ENCODE measurements at regions not wholly inside any gene's neighbourhood (a gene's known extent, or its start where the extent isn't known, plus 50 kb on each side); places are given as distances from the start of the nearest gene placed in this dataset.
"Not testable (repeated sequence)": the region's sequence is repeated elsewhere in the genome, so short reads cannot be mapped to it uniquely, and the experiment has no call there.

DNA sequence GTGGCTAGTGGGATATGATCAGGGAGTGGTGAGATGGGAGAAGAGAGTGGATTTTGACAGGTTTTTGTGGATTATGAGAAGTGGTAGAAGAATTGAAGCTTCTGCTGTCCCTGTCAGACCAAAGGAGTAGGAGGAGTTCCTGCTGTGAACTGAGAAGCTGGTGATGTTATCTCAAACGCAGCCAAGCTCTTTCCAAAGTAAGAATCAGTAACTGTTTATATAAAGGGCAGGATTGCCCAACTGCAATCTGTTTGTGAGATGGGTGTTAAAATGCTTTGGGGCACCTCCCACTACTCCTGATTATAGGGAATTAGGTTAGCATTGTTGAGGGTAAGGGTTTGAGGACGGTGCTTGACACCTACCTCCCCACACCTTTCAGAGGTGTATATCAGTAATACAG lies 60.5 kb upstream of the USP25 start:
- Histone ChIP-seq H3K27me3 (no peaks in the 10 kb centered on the region), H3K4me3 (no peak overlapping the region), H3K9me3 (no peaks in the 10 kb centered on the region), H3K36me3 (no peaks in the 10 kb centered on the region), H3K27ac (no peak overlapping the region), H3K4me1 (no peaks in the 10 kb centered on the region)
- TF ChIP-seq, protein P1, sequence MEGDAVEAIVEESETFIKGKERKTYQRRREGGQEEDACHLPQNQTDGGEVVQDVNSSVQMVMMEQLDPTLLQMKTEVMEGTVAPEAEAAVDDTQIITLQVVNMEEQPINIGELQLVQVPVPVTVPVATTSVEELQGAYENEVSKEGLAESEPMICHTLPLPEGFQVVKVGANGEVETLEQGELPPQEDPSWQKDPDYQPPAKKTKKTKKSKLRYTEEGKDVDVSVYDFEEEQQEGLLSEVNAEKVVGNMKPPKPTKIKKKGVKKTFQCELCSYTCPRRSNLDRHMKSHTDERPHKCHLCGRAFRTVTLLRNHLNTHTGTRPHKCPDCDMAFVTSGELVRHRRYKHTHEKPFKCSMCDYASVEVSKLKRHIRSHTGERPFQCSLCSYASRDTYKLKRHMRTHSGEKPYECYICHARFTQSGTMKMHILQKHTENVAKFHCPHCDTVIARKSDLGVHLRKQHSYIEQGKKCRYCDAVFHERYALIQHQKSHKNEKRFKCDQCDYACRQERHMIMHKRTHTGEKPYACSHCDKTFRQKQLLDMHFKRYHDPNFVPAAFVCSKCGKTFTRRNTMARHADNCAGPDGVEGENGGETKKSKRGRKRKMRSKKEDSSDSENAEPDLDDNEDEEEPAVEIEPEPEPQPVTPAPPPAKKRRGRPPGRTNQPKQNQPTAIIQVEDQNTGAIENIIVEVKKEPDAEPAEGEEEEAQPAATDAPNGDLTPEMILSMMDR (IDR thresholded peaks at IDR 0.05) = no peak
- TF ChIP-seq POLR2A (IDR thresholded peaks at IDR 0.05) = no peak
- no peak for TF ChIP-seq EP300 (IDR thresholded peaks at IDR 0.05)
- no peak for TF ChIP-seq POLR2AphosphoS5 (IDR thresholded peaks at IDR 0.05)
- no peak for DNase-seq
- no peak for ATAC-seq (ENCODE audit: low FRiP score in 2 of 2)
- 30 to 39% methylated on average over 2 of the region's 2 CpGs for WGBS, 2 donors

DNA sequence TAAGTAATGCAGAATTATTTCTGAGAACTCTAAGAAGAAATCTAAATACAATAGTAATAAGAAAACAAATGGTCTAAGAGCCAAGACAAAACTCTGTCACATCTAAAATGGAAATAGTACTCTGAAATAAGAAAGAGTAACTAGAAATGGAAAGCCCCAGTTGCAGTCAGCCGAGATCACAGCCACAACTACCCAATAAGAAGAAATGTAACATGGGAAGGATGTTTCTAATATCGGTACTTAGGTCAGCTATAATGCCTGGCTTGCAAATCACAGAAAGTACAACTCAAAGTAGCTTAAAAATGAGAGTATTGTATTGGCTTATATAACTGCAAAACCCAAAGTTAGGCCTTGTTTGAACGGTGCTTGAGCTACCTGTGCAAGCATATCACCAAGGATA lies 58.6 kb upstream of the USP25 start:
- TF ChIP-seq, protein P1 (IDR thresholded peaks at IDR 0.05) = no peak
- TF ChIP-seq POLR2A (IDR thresholded peaks at IDR 0.05) (no peak), EP300 (IDR thresholded peaks at IDR 0.05) (no peak), POLR2AphosphoS5 (IDR thresholded peaks at IDR 0.05) (no peak)
- 73 to 77% methylated on average over 3 of the region's 3 CpGs for WGBS, 2 donors

DNA sequence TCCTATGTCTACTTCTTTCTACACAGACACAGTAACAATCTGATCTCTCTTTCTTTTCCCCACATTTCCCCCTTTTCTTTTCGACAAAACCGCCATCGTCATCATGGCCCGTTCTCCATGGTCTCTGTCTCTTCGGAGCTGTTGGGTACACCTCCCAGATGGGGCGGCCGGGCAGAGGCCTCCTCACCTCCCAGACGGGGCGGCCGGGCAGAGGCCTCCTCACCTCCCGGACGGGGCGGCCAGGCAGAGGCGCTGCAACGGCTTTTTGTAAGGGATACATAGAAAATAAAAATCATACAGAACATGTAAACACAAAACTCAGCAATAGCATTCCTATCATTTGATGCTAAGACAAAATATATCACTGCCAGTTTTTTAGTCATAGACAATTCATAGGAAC lies 57.2 kb upstream of the USP25 start:
- H3K4me3 ChIP-seq; ATAC-seq (ENCODE audit: low FRiP score in 2 of 2); H3K27ac ChIP-seq; H3K36me3 ChIP-seq; H3K9me3 ChIP-seq; H3K4me1 ChIP-seq; H3K27me3 ChIP-seq: not testable (repeated sequence)
- peak in 1 of 2 donors; percentile 79 for DNase-seq
- WGBS, 2 donors = 93 to 96% methylated on average over 15 of the region's 15 CpGs

More for the DNA sequence above, 58.6 kb upstream of the USP25 start:
- Histone ChIP-seq H3K27ac (no peak overlapping the region), H3K27me3 (no peaks in the 10 kb centered on the region), H3K4me3 (no peak overlapping the region), H3K36me3 (no peaks in the 10 kb centered on the region), H3K9me3 (no peaks in the 10 kb centered on the region), H3K4me1 (no peaks in the 10 kb centered on the region)
- no peak for ATAC-seq (ENCODE audit: low FRiP score in 2 of 2)
- DNase-seq = no peak

DNA sequence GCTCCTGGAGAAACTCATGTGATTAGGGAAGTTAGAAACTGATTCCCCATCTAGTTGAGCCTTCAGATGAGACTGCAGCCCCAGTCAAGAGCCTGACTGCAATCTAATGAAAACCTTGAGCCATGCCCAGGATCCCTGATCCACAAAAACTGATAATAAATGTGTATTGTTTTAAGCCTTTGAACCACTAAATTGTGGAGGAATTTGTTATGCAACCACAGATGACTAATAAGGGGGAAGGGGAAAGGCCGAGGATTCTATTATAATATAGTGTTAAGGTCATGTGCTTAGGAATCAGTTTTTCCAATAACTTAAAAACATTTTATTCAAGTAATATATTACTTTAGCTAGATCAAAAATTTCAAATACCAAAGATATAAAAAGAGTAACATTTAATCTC lies 52.8 kb upstream of the USP25 start:
- Histone ChIP-seq H3K4me3 (no peak overlapping the region), H3K27ac (no peak overlapping the region), H3K9me3 (no peaks in the 10 kb centered on the region), H3K36me3 (no peaks in the 10 kb centered on the region), H3K4me1 (peaks cover 0 to 1% (median 0%) of the 10 kb centered on the region in 4 donors), H3K27me3 (no peaks in the 10 kb centered on the region)
- DNase-seq (no peak), ATAC-seq (ENCODE audit: low FRiP score in 2 of 2) (no peak)
- TF ChIP-seq POLR2A (IDR thresholded peaks at IDR 0.05) (no peak), EP300 (IDR thresholded peaks at IDR 0.05) (no peak), POLR2AphosphoS5 (IDR thresholded peaks at IDR 0.05) (no peak)
- TF ChIP-seq, protein P1 (IDR thresholded peaks at IDR 0.05) = no peak
- WGBS, 2 donors = 74 to 77% methylated on average over 1 of the region's 1 CpG

DNA sequence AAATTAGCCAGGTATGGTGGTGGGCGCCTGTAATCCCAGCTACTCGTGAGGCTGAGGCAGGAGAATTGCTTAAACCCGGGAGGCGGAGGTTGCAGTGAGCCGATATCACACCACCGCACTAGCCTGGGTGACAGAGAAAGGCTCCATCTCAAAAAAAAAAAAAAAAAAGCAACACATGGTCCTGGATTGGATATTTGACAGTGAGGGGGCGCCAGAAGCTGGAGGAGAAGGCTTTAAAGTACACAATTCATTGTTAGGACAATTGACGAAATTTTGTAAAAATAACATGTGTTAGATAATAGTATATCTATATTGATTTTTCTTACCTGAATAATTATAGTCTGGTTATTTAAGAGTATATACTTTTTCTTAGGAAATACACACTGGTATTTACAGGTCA lies 50.2 kb upstream of the USP25 start:
- no peak overlapping the region for H3K4me3 ChIP-seq
- no peak for DNase-seq
- H3K9me3 ChIP-seq = no peaks in the 10 kb centered on the region
- TF ChIP-seq EP300 (IDR thresholded peaks at IDR 0.05) (no peak), POLR2A (IDR thresholded peaks at IDR 0.05) (no peak), POLR2AphosphoS5 (IDR thresholded peaks at IDR 0.05) (no peak)
- TF ChIP-seq, protein P1 (IDR thresholded peaks at IDR 0.05) = no peak
- ATAC-seq (ENCODE audit: low FRiP score in 2 of 2) = no peak
- H3K27me3 ChIP-seq = no peaks in the 10 kb centered on the region
- no peak overlapping the region for H3K27ac ChIP-seq
- 91% methylated on average over 8 of the region's 8 CpGs for WGBS, 2 donors
- no peaks in the 10 kb centered on the region for H3K36me3 ChIP-seq
- peaks cover 6 to 13% (median 8%) of the 10 kb centered on the region in 4 donors for H3K4me1 ChIP-seq

Small RNA genes lying in the stretch of these regions (small RNA-seq; reads per million reads assigned to genes)
- gene AF246928.1 (0 reads per million in 4 donors), gene CYCSP42 (0 reads per million in 4 donors), gene RNU6-1326P (0 reads per million in 4 donors)
